ENCODE measurements at regions not wholly inside any gene's neighbourhood (a gene's known extent, or its start where the extent isn't known, plus 50 kb on each side); places are given as distances from the start of the nearest gene placed in this dataset.
A peak's percentile ranks its signal among the peaks of the same experiment; 100 is the strongest.

- TF ChIP-seq RARG (CRISPR knock-in tag; IDR thresholded peaks at IDR 0.05; ENCODE audit: low read depth) (no peak), ZNF556 (CRISPR knock-in tag; IDR thresholded peaks at IDR 0.05; ENCODE audit: borderline replicate concordance) (peak; percentile 79; the same call in 1 of the 2 replicates), MXD3 (CRISPR knock-in tag; IDR thresholded peaks at IDR 0.05) (peak; percentile 92), ZNF574 (CRISPR knock-in tag; IDR thresholded peaks at IDR 0.05) (peak; percentile 80), RELA (CRISPR knock-in tag; IDR thresholded peaks at IDR 0.05) (0 out of 2 replicates have a peak, but pooled peaks have one; percentile 40), ZNF549 (CRISPR knock-in tag; IDR thresholded peaks at IDR 0.05) (peak; percentile 60; the same call in 1 of the 2 replicates), MYPOP (CRISPR knock-in tag; IDR thresholded peaks at IDR 0.05) (no peak; the same call in 1 of the 2 replicates), ZNF775 (CRISPR knock-in tag; IDR thresholded peaks at IDR 0.05; ENCODE audit: borderline replicate concordance) (no peak; the same call in 1 of the 2 replicates), SRSF9 (IDR thresholded peaks at IDR 0.05; ENCODE audit: borderline replicate concordance, insufficient read depth, low read depth, low read length, poor library complexity, severe bottlenecking) (no peak), TFE3 (CRISPR knock-in tag; IDR thresholded peaks at IDR 0.05) (peak; percentile 70; the same call in 1 of the 2 replicates), SCMH1 (CRISPR knock-in tag; IDR thresholded peaks at IDR 0.05; ENCODE audit: borderline replicate concordance) (no peak), HOXA3 (CRISPR knock-in tag; IDR thresholded peaks at IDR 0.05) (peak; percentile 80), NFKBIZ (CRISPR knock-in tag; IDR thresholded peaks at IDR 0.05) (peak; percentile 69; the same call in 1 of the 2 replicates), SMAD9 (CRISPR knock-in tag; IDR thresholded peaks at IDR 0.05) (0 out of 2 replicates have a peak, but pooled peaks have one; percentile 72), ZZZ3 (CRISPR knock-in tag; IDR thresholded peaks at IDR 0.05; ENCODE audit: borderline replicate concordance) (peak; percentile 95; the same call in 1 of the 2 replicates), MTA1 (CRISPR knock-in tag; IDR thresholded peaks at IDR 0.05; ENCODE audit: borderline replicate concordance) (peak; percentile 67; the same call in 1 of the 2 replicates)
- TF ChIP-seq, protein P1, sequence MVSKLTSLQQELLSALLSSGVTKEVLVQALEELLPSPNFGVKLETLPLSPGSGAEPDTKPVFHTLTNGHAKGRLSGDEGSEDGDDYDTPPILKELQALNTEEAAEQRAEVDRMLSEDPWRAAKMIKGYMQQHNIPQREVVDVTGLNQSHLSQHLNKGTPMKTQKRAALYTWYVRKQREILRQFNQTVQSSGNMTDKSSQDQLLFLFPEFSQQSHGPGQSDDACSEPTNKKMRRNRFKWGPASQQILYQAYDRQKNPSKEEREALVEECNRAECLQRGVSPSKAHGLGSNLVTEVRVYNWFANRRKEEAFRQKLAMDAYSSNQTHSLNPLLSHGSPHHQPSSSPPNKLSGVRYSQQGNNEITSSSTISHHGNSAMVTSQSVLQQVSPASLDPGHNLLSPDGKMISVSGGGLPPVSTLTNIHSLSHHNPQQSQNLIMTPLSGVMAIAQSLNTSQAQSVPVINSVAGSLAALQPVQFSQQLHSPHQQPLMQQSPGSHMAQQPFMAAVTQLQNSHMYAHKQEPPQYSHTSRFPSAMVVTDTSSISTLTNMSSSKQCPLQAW (CRISPR knock-in tag; IDR thresholded peaks at IDR 0.05), result peak; percentile 57; the same call in 1 of the 2 replicates
- TF ChIP-seq, protein P2, sequence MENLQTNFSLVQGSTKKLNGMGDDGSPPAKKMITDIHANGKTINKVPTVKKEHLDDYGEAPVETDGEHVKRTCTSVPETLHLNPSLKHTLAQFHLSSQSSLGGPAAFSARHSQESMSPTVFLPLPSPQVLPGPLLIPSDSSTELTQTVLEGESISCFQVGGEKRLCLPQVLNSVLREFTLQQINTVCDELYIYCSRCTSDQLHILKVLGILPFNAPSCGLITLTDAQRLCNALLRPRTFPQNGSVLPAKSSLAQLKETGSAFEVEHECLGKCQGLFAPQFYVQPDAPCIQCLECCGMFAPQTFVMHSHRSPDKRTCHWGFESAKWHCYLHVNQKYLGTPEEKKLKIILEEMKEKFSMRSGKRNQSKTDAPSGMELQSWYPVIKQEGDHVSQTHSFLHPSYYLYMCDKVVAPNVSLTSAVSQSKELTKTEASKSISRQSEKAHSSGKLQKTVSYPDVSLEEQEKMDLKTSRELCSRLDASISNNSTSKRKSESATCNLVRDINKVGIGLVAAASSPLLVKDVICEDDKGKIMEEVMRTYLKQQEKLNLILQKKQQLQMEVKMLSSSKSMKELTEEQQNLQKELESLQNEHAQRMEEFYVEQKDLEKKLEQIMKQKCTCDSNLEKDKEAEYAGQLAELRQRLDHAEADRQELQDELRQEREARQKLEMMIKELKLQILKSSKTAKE (CRISPR knock-in tag; IDR thresholded peaks at IDR 0.05; ENCODE audit: borderline replicate concordance), result no peak
Observed at GRCh38 chr13:44141725-44142539, 231.7 kb upstream of the SERP2 start (continued).
